ENCODE measurements at regions not wholly inside any gene's neighbourhood (a gene's known extent, or its start where the extent isn't known, plus 50 kb on each side); places are given as distances from the start of the nearest gene placed in this dataset.
A peak's percentile ranks its signal among the peaks of the same experiment; 100 is the strongest.

DNA sequence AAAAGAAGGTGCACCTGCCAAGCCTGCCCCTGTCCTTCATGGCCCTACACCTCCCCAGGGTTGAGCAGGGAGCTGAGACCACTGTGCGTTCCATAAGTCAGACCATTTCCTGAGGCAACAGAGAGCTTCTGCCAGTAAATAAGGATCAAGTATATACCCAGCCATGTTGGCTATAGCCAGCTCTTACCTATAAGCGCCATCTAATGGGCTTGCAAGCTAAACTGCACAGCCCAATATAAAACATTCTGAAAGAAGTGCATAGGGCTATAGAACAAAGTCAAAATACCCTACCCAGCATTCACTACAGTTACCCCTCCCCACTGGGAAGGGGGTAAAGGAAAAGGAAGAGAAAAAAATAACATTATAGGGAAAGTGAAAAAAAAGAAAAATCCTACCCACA lies 59.3 kb upstream of the SCAF11 start:
- Histone ChIP-seq H3K27me3 (ENCODE audit: insufficient read depth, low read length, poor library complexity, severe bottlenecking) (no peaks in the 10 kb centered on the region), H3K4me1 (ENCODE audit: insufficient read depth, low read length, poor library complexity, severe bottlenecking) (no peaks in the 10 kb centered on the region), H3K9me2 (replicated peaks; ENCODE audit: low read depth, low read length) (no peaks in the 10 kb centered on the region), H3K9me3 (ENCODE audit: insufficient read depth, low read depth, low read length) (peaks cover 14% of the 10 kb centered on the region; the same call in 1 of the 2 replicates), H3K36me3 (ENCODE audit: insufficient read depth, low read length) (no peaks in the 10 kb centered on the region), H3K79me2 (ENCODE audit: insufficient read depth, low read length) (no peaks in the 10 kb centered on the region), H3F3A (ENCODE audit: low read depth) (no peaks in the 10 kb centered on the region), H4K20me1 (ENCODE audit: insufficient read depth, low read length, poor library complexity, severe bottlenecking) (no peaks in the 10 kb centered on the region), H3K4me3 (ENCODE audit: low read length, poor library complexity, severe bottlenecking) (no peak overlapping the region), H3K4me2 (ENCODE audit: low read depth, low read length, poor library complexity, severe bottlenecking) (no peak overlapping the region), H3K9ac (ENCODE audit: low read depth, low read length, poor library complexity, severe bottlenecking) (no peak overlapping the region), H2AFZ (ENCODE audit: low read length) (no peak overlapping the region)
- TF ChIP-seq, protein P1, sequence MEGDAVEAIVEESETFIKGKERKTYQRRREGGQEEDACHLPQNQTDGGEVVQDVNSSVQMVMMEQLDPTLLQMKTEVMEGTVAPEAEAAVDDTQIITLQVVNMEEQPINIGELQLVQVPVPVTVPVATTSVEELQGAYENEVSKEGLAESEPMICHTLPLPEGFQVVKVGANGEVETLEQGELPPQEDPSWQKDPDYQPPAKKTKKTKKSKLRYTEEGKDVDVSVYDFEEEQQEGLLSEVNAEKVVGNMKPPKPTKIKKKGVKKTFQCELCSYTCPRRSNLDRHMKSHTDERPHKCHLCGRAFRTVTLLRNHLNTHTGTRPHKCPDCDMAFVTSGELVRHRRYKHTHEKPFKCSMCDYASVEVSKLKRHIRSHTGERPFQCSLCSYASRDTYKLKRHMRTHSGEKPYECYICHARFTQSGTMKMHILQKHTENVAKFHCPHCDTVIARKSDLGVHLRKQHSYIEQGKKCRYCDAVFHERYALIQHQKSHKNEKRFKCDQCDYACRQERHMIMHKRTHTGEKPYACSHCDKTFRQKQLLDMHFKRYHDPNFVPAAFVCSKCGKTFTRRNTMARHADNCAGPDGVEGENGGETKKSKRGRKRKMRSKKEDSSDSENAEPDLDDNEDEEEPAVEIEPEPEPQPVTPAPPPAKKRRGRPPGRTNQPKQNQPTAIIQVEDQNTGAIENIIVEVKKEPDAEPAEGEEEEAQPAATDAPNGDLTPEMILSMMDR (conservative IDR thresholded peaks at IDR 0.05; ENCODE audit: low read length): peak; percentile 39
- TF ChIP-seq EZH2phosphoT487 (IDR thresholded peaks at IDR 0.05; ENCODE audit: borderline replicate concordance): no peak

DNA sequence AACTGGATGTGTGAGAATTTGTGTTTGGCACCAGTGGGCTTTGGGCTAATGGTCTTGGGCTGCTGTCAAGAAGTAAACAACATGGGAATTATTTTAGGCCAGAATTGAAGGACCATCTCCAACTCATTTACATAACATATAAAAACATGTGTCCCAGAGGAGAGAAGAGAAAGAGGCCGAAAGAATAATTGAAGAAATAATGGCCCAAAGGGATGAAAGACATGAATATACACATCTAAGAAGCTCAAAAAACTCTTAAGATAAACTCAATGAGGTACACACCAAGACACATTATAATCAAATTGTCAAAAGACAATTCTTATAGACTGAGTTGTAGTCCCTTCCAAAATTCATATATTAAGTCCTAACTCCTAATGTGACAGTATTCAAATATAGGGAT lies 56.1 kb upstream of the SCAF11 start:
- H3K4me2 ChIP-seq (ENCODE audit: low read depth, low read length, poor library complexity, severe bottlenecking): no peak overlapping the region
- TF ChIP-seq EZH2phosphoT487 (IDR thresholded peaks at IDR 0.05; ENCODE audit: borderline replicate concordance): no peak
- TF ChIP-seq, protein P1 (conservative IDR thresholded peaks at IDR 0.05; ENCODE audit: low read length): no peak
- H3K27me3 ChIP-seq (ENCODE audit: insufficient read depth, low read length, poor library complexity, severe bottlenecking): no peaks in the 10 kb centered on the region
- H3K9me3 ChIP-seq (ENCODE audit: insufficient read depth, low read depth, low read length): peaks cover 14% of the 10 kb centered on the region; the same call in 1 of the 2 replicates
- no peak overlapping the region for H2AFZ ChIP-seq (ENCODE audit: low read length)
- no peaks in the 10 kb centered on the region for H3K36me3 ChIP-seq (ENCODE audit: insufficient read depth, low read length)
- H3K9ac ChIP-seq (ENCODE audit: low read depth, low read length, poor library complexity, severe bottlenecking): no peak overlapping the region
- no peaks in the 10 kb centered on the region for H3K9me2 ChIP-seq (replicated peaks; ENCODE audit: low read depth, low read length)
- H3K4me3 ChIP-seq (ENCODE audit: low read length, poor library complexity, severe bottlenecking): no peak overlapping the region
- no peaks in the 10 kb centered on the region for H3F3A ChIP-seq (ENCODE audit: low read depth)
- no peaks in the 10 kb centered on the region for H3K4me1 ChIP-seq (ENCODE audit: insufficient read depth, low read length, poor library complexity, severe bottlenecking)
- H4K20me1 ChIP-seq (ENCODE audit: insufficient read depth, low read length, poor library complexity, severe bottlenecking): no peaks in the 10 kb centered on the region
- no peaks in the 10 kb centered on the region for H3K79me2 ChIP-seq (ENCODE audit: insufficient read depth, low read length)

DNA sequence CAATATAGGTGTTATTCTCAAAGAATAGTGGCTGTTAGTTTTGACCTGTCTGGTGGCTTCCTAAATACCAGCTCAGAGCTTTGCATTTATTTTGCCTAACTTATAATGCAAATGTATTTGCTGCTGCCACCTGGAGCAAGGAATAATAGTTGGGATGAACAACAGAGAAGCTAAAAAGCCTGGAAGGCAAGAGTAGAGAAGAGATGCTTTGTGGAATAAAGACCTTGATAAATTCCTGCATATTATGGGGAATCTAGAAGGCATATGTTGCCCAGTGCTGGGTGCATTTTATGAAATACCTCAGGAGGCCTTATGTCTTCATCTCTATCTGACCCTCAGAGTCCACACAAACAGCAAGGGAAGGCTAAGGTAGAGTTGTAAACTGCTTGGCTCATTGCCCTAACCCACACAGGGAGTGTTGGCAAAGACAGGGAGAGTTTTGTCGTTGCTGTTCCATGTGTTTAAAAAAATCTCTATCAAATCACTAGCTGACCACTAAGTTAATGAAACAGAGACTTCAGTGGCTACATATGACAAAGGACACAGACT lies 53.7 kb upstream of the SCAF11 start:
- Histone ChIP-seq H3F3A (ENCODE audit: low read depth) (no peaks in the 10 kb centered on the region), H3K4me3 (ENCODE audit: low read length, poor library complexity, severe bottlenecking) (no peak overlapping the region)

More for the DNA sequence above, 53.7 kb upstream of the SCAF11 start:
- no peaks in the 10 kb centered on the region for H3K4me1 ChIP-seq (ENCODE audit: insufficient read depth, low read length, poor library complexity, severe bottlenecking)
- no peaks in the 10 kb centered on the region for H4K20me1 ChIP-seq (ENCODE audit: insufficient read depth, low read length, poor library complexity, severe bottlenecking)
- H3K9ac ChIP-seq (ENCODE audit: low read depth, low read length, poor library complexity, severe bottlenecking): no peak overlapping the region
- 0 out of 2 replicates have a peak, but pooled peaks cover 3% of the 10 kb centered on the region for H3K9me3 ChIP-seq (ENCODE audit: insufficient read depth, low read depth, low read length)
- no peaks in the 10 kb centered on the region for H3K9me2 ChIP-seq (replicated peaks; ENCODE audit: low read depth, low read length)
- no peaks in the 10 kb centered on the region for H3K36me3 ChIP-seq (ENCODE audit: insufficient read depth, low read length)
- no peak overlapping the region for H2AFZ ChIP-seq (ENCODE audit: low read length)
- H3K27me3 ChIP-seq (ENCODE audit: insufficient read depth, low read length, poor library complexity, severe bottlenecking): no peaks in the 10 kb centered on the region
- no peak overlapping the region for H3K4me2 ChIP-seq (ENCODE audit: low read depth, low read length, poor library complexity, severe bottlenecking)
- H3K79me2 ChIP-seq (ENCODE audit: insufficient read depth, low read length): no peaks in the 10 kb centered on the region
- TF ChIP-seq, protein P1 (conservative IDR thresholded peaks at IDR 0.05; ENCODE audit: low read length): no peak
- TF ChIP-seq EZH2phosphoT487 (IDR thresholded peaks at IDR 0.05; ENCODE audit: borderline replicate concordance): no peak
